ENCODE measurements at regions not wholly inside any gene's neighbourhood (a gene's known extent, or its start where the extent isn't known, plus 50 kb on each side); places are given as distances from the start of the nearest gene placed in this dataset.
"Not testable (repeated sequence)": the region's sequence is repeated elsewhere in the genome, so short reads cannot be mapped to it uniquely, and the experiment has no call there.

- no peak for DNase-seq
Measured at GRCh38 chr3:75248974-75249373, 415.2 kb upstream of the FRG2C start.

- DNase-seq: no peak
Measured at GRCh38 chr3:75254685-75255084, 409.4 kb upstream of the FRG2C start.

GRCh38 chr3:75258825-75259683, 405.1 kb upstream of the FRG2C start:
- DNase-seq: not testable (repeated sequence)

GRCh38 chr3:75260975-75261374, 403.2 kb upstream of the FRG2C start:
- DNase-seq: not testable (repeated sequence)

- no peak for DNase-seq
Measured at GRCh38 chr3:75262661-75263060, 401.5 kb upstream of the FRG2C start.

GRCh38 chr3:75265897-75266296, 398.2 kb upstream of the FRG2C start:
- no peak for DNase-seq

GRCh38 chr3:75268576-75268975, 395.6 kb upstream of the FRG2C start:
- DNase-seq: not testable (repeated sequence)

- DNase-seq: not testable (repeated sequence)
Measured at GRCh38 chr3:75272237-75272636, 391.9 kb upstream of the FRG2C start.

GRCh38 chr3:75272691-75273090, 391.4 kb upstream of the FRG2C start:
- no peak for DNase-seq

GRCh38 chr3:75285531-75286148, 378.5 kb upstream of the FRG2C start:
- not testable (repeated sequence) for DNase-seq

- not testable (repeated sequence) for DNase-seq
Measured at GRCh38 chr3:75288972-75289574, 375.1 kb upstream of the FRG2C start.

- DNase-seq: peak; percentile 17 to 20
Measured at GRCh38 chr3:75294124-75294523, 370.0 kb upstream of the FRG2C start.

GRCh38 chr3:75295013-75295412, 369.1 kb upstream of the FRG2C start:
- DNase-seq: no peak

- no peak for DNase-seq
Measured at GRCh38 chr3:75296858-75297257, 367.3 kb upstream of the FRG2C start.

GRCh38 chr3:75300606-75301005, 363.5 kb upstream of the FRG2C start:
- DNase-seq: no peak

GRCh38 chr3:75301050-75301449, 363.1 kb upstream of the FRG2C start:
- DNase-seq: not testable (repeated sequence)

GRCh38 chr3:75303741-75304140, 360.4 kb upstream of the FRG2C start:
- no peak for DNase-seq

- DNase-seq: no peak
Measured at GRCh38 chr3:75305901-75306300, 358.2 kb upstream of the FRG2C start.

- not testable (repeated sequence) for DNase-seq
Measured at GRCh38 chr3:75311306-75311705, 352.8 kb upstream of the FRG2C start.

- not testable (repeated sequence) for DNase-seq
Measured at GRCh38 chr3:75312469-75312868, 351.7 kb upstream of the FRG2C start.

GRCh38 chr3:75319776-75320175, 344.4 kb upstream of the FRG2C start:
- not testable (repeated sequence) for DNase-seq

- DNase-seq: no peak
Measured at GRCh38 chr3:75320369-75320768, 343.8 kb upstream of the FRG2C start.

- DNase-seq: no peak
Measured at GRCh38 chr3:75321060-75321459, 343.1 kb upstream of the FRG2C start.

GRCh38 chr3:75323936-75324335, 340.2 kb upstream of the FRG2C start:
- DNase-seq: not testable (repeated sequence)
